A549 (cell line): ENCODE measurements at regions not wholly inside any gene's neighbourhood (a gene's known extent, or its start where the extent isn't known, plus 50 kb on each side); places are given as distances from the start of the nearest gene placed in this dataset.

ENCODE experiments used
- ATAC-seq, 2 experiments: fragments of 200-7000 bp in 1 of 2; fragments of >200 bp in 1 of 2; cut with Nextera tagmentation in 1 of 2; cut with Tn5 transposase in 1 of 2; 3 replicates each; pipeline versions ENCODE4 v1.8.0 to v1.9.1; 2018 to 2020; ENCODE audit warnings: mild to moderate bottlenecking in 1 of 2, moderate library complexity in 1 of 2
- CTCF ChIA-PET: fragments of 300-600 bp; sonication (Branson Sonifier 250); formaldehyde crosslinking; extraction: SDS; loops from one replicate; lab custom pipeline; 2021; ENCODE audit warnings: antibody characterized with exemption, inconsistent platforms; lab: Yijun Ruan, JAX
- POLR2A ChIA-PET: fragments of 350-600 bp; formaldehyde crosslinking; extraction: SDS; loops from one replicate; lab custom pipeline; 2021; ENCODE audit warnings: antibody characterized with exemption, inconsistent platforms; lab: Yijun Ruan, JAX
- DNase-seq, 2 experiments: peaks; one replicate each; pipeline versions ENCODE4 v3.0.0 to v3.0.0-alpha.2; 2011 to 2016; ENCODE audit warnings: low read depth in 1 of 2, low spot score in 1 of 2
- FAIRE-seq: peaks from 2 replicates; lab custom pipeline; 2011; peaks lifted over from hg19 to GRCh38; lab: Jason Lieb, UNC
- H3K27ac ChIP-seq, 2 experiments: fragments of >200 bp; sonication (Bioruptor Twin); formaldehyde crosslinking; 3 replicates each; pipeline ENCODE4 v1.5.1; 2016 to 2017
- H3K4me1 ChIP-seq: fragments of >200 bp; sonication (Bioruptor Twin); formaldehyde crosslinking; 3 replicates; pipeline ENCODE4 v1.6.1; 2016
- H3K4me2 ChIP-seq: fragments of >200 bp; sonication (Bioruptor Twin); formaldehyde crosslinking; 3 replicates; pipeline ENCODE4 v1.6.1; 2016
- H3K4me3 ChIP-seq: fragments of >200 bp; sonication (Bioruptor Twin); formaldehyde crosslinking; 3 replicates; pipeline ENCODE4 v1.5.1; 2016
- H3K9me3 ChIP-seq: fragments of >200 bp; sonication (Bioruptor Twin); formaldehyde crosslinking; 3 replicates; pipeline ENCODE4 v1.6.1; 2016
- CBX2 ChIP-seq: fragments of 200-600 bp; sonication (generic); IDR thresholded peaks from 2 replicates; pipeline ENCODE4 v1.6.1; 2016; ENCODE audit warnings: low read depth, mild to moderate bottlenecking, borderline replicate concordance
- CEBPB ChIP-seq, 2 experiments: fragments of >200 bp in 1 of 2; sonication (Bioruptor Twin) in 1 of 2; formaldehyde crosslinking in 1 of 2; IDR thresholded peaks; 2 replicates each; pipeline ENCODE4 v1.6.1; 2012 to 2016
- EHF ChIP-seq: fragments of 250-450 bp; sonication (Bioruptor Pico); IDR thresholded peaks from 2 replicates; pipeline ENCODE4 v1.5.0; 2020; ENCODE audit warnings: mild to moderate bottlenecking
- EP300 ChIP-seq, 2 experiments: fragments of >200 bp; sonication (Bioruptor Twin); formaldehyde crosslinking; IDR thresholded peaks; 2 replicates in 1 of 2; 3 replicates in 1 of 2; pipeline ENCODE4 v1.6.1; 2016 to 2017
- FOSB ChIP-seq: fragments of 250-450 bp; sonication (Bioruptor Pico); IDR thresholded peaks from 2 replicates; pipeline ENCODE4 v1.5.0; 2020; ENCODE audit warnings: mild to moderate bottlenecking, moderate library complexity
- FOSL2 ChIP-seq, 2 experiments: fragments of 450-650 bp in 1 of 2; fragments of >200 bp in 1 of 2; sonication (Bioruptor Twin) in 1 of 2; formaldehyde crosslinking; IDR thresholded peaks; 2 replicates each; pipeline versions ENCODE4 v1.5.0 to v1.6.1; 2016 to 2020; ENCODE audit warnings: mild to moderate bottlenecking in 1 of 2, moderate library complexity in 1 of 2
- FOXS1 ChIP-seq: fragments of 250-450 bp; sonication (Bioruptor Pico); IDR thresholded peaks from 2 replicates; pipeline ENCODE4 v1.5.0; 2020; ENCODE audit warnings: mild to moderate bottlenecking, moderate library complexity
- HDAC2 ChIP-seq: fragments of 200-600 bp; sonication (generic); IDR thresholded peaks from 2 replicates; pipeline ENCODE4 v1.6.1; 2016
- HEYL ChIP-seq: fragments of 250-450 bp; sonication (Bioruptor Pico); IDR thresholded peaks from 2 replicates; pipeline ENCODE4 v1.8.0; 2021; ENCODE audit warnings: mild to moderate bottlenecking, moderate library complexity
- HOXB5 ChIP-seq: fragments of 250-450 bp; sonication (Bioruptor Pico); IDR thresholded peaks from 2 replicates; pipeline ENCODE4 v1.5.0; 2020; ENCODE audit warnings: mild to moderate bottlenecking, moderate library complexity
- JUN ChIP-seq, 2 experiments: fragments of >200 bp; sonication (Bioruptor Twin); formaldehyde crosslinking; IDR thresholded peaks; 2 replicates in 1 of 2; 3 replicates in 1 of 2; pipeline ENCODE4 v1.6.1; 2016 to 2017
- MAFK ChIP-seq: fragments of 450-650 bp; IDR thresholded peaks from 2 replicates; pipeline ENCODE4 v1.6.1; 2014; ENCODE audit not compliant: partially characterized antibody
- MAZ ChIP-seq: fragments of 150-350 bp; IDR thresholded peaks from 2 replicates; pipeline ENCODE4 v1.6.1; 2014; ENCODE audit warnings: antibody characterized with exemption, low read depth, low read length, borderline replicate concordance
- MYC ChIP-seq: IDR thresholded peaks from 2 replicates; pipeline ENCODE4 v1.6.1; 2012; ENCODE audit warnings: mild to moderate bottlenecking, inconsistent platforms, low read length, improper control_type of control experiment, borderline replicate concordance
- NFE2L2 ChIP-seq: fragments of 150-350 bp; conservative IDR thresholded peaks from 2 replicates; pipeline ENCODE4 v1.6.1; 2014; ENCODE audit warnings: low read length
- NPAS2 ChIP-seq: fragments of 250-450 bp; sonication (Bioruptor Pico); IDR thresholded peaks from 2 replicates; pipeline ENCODE4 v1.8.0; 2022; ENCODE audit warnings: mild to moderate bottlenecking, moderate library complexity, borderline replicate concordance
- POLR2A ChIP-seq: IDR thresholded peaks from 2 replicates; pipeline ENCODE4 v1.6.1; 2012; ENCODE audit warnings: mild to moderate bottlenecking, low read length
- RCOR1 ChIP-seq: fragments of 150-350 bp; IDR thresholded peaks from 2 replicates; pipeline ENCODE4 v1.6.1; 2014; ENCODE audit warnings: antibody characterized with exemption, low read length, low read depth
- RFX5 ChIP-seq: fragments of 450-650 bp; IDR thresholded peaks from 2 replicates; pipeline ENCODE4 v1.7.1; 2014; ENCODE audit warnings: antibody characterized with exemption, mild to moderate bottlenecking, moderate library complexity
- RNF2 ChIP-seq: fragments of 200-600 bp; sonication (generic); IDR thresholded peaks from 2 replicates; pipeline ENCODE4 v1.6.1; 2016; ENCODE audit warnings: low read depth, mild to moderate bottlenecking, antibody characterized with exemption, moderate library complexity, borderline replicate concordance
- SMC3 ChIP-seq: fragments of >200 bp; sonication (Bioruptor Twin); formaldehyde crosslinking; IDR thresholded peaks from 3 replicates; pipeline ENCODE4 v1.6.1; 2018; ENCODE audit warnings: inconsistent platforms
- TP53 ChIP-seq: fragments of 250-450 bp; sonication (Bioruptor Pico); IDR thresholded peaks from 2 replicates; pipeline ENCODE4 v1.5.0; 2021; ENCODE audit warnings: mild to moderate bottlenecking, moderate library complexity
- ZC3H11A ChIP-seq: fragments of 450-650 bp; IDR thresholded peaks from 2 replicates; pipeline ENCODE4 v1.6.1; 2014; ENCODE audit warnings: antibody characterized with exemption, mild to moderate bottlenecking
- ZFP36 ChIP-seq: fragments of 450-650 bp; IDR thresholded peaks from 2 replicates; pipeline ENCODE4 v1.6.1; 2014; ENCODE audit warnings: borderline replicate concordance; ENCODE audit not compliant: partially characterized antibody
- ZNF302 ChIP-seq: fragments of 250-450 bp; sonication (Bioruptor Pico); IDR thresholded peaks from 2 replicates; pipeline ENCODE4 v1.9.0; 2021; ENCODE audit warnings: inconsistent platforms, mild to moderate bottlenecking, moderate library complexity
- ZSCAN20 ChIP-seq: fragments of 250-450 bp; sonication (Bioruptor Pico); IDR thresholded peaks from 2 replicates; pipeline ENCODE4 v1.8.0; 2022; ENCODE audit warnings: mild to moderate bottlenecking, moderate library complexity
- WGBS: methylation state at CpG from one replicate; pipeline ENCODE4 v1.1.6; 2017; ENCODE audit errors: missing lambda C conversion rate; 5-methylcytosine and 5-hydroxymethylcytosine counted together
- TF ChIP-seq, protein P1 (sequence below): fragments of >200 bp; sonication (Bioruptor Twin); formaldehyde crosslinking; IDR thresholded peaks from 2 replicates; pipeline ENCODE4 v1.6.1; 2016
- TF ChIP-seq, protein P2 (sequence below): IDR thresholded peaks from 2 replicates; pipeline ENCODE4 v1.6.1; 2012; ENCODE audit warnings: low read depth, borderline replicate concordance
- TF ChIP-seq, protein P3 (sequence below): IDR thresholded peaks from 2 replicates; pipeline ENCODE4 v1.6.1; 2012
- TF ChIP-seq, protein P4 (sequence below): fragments of 450-650 bp; IDR thresholded peaks from 2 replicates; pipeline ENCODE4 v1.6.1; 2014; ENCODE audit warnings: antibody characterized with exemption
- TF ChIP-seq, protein P5 (sequence below): IDR thresholded peaks from 2 replicates; pipeline ENCODE4 v1.6.1; 2012
- TF ChIP-seq, protein P6 (sequence below): fragments of 250-450 bp; sonication (Bioruptor Pico); IDR thresholded peaks from 2 replicates; pipeline ENCODE4 v1.5.0; 2021; ENCODE audit warnings: mild to moderate bottlenecking, moderate library complexity, borderline replicate concordance

DNA sequence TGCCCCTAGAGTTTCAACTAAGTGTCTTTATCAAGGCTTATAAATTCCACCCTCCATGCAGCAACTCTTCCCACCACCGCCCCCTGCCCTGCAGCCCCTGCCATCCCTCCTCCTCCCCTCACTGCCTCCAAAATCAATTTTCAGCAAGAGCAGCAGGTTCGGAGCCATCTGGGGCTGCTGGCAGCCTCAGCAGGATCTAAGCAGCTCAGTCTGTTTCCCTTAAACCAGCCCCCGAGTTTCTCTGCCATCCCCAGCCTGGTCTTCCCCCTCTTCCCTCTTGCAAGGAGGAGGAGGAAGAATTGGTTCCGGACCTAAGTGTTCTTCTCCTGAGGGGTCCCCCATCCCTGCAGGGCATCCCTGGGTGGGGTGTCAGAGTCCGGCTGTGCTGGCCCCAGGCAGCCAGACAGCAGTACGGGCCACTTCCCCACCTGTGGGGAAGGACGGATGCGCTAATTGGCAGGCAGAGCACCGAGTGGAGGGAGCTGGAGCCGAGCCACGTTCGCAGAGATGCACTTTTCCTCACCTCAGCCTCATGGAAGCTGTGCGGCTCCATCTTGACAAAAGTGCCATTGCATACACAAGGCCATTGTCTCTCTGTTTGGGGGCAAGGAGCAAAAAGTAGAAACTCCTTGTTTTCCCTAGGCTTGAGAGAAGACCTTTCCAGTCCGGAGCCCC, 189.3 kb downstream of the KCNA5 start:
- Histone ChIP-seq H3K27ac (no peak overlapping the region), H3K4me3 (no peak overlapping the region), H3K9me3 (no peaks in the 10 kb centered on the region), H3K4me2 (no peak overlapping the region), H3K4me1 (no peaks in the 10 kb centered on the region)
- ChIA-PET CTCF (no interaction called here), POLR2A (no interaction called here)
- TF ChIP-seq RNF2, result no peak
- no peak for TF ChIP-seq ZFP36
- TF ChIP-seq POLR2A, result no peak
- 18% methylated on average over 13 of the region's 14 CpGs for WGBS
- ATAC-seq (no peak), DNase-seq (no peak), FAIRE-seq (no peak)

DNA sequence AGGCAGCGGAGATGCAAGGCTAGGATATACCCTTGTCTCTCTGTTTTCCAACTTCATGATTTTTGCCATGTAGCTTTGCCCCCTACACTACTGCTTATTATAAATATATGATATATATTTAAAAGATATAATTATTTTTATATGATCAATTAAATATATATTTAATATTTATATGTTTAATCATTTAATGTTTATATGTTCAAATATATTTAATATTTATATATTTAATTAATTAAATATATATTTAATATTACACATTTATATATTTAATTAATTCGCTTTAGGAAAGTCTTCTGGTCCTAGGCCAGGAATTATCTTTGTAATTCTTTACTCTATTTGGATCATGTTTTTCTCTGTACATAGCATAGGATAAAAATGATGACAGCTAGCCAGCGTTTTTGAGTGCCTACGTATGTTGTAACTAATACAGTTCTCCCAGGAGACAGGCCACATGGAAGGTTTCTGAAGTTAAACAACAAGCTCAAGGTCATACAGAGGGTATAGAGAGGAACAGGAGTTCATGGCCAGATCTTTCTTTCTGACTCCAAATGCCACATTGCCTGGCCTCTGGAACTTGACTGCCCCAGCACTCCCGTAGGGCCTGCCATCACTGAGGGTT, 192.5 kb downstream of the KCNA5 start:
- Histone ChIP-seq H3K9me3 (no peaks in the 10 kb centered on the region), H3K27ac (no peak overlapping the region), H3K4me2 (no peak overlapping the region), H3K4me3 (no peak overlapping the region), H3K4me1 (no peaks in the 10 kb centered on the region)
- no peak for DNase-seq
- ChIA-PET CTCF (no interaction called here), POLR2A (no interaction called here)
- WGBS, result 29% methylated on average over 5 of the region's 5 CpGs
- TF ChIP-seq, protein P1, sequence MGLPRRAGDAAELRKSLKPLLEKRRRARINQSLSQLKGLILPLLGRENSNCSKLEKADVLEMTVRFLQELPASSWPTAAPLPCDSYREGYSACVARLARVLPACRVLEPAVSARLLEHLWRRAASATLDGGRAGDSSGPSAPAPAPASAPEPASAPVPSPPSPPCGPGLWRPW, result no peak
- no peak for TF ChIP-seq TP53 (CRISPR knock-in tag)
- no peak for TF ChIP-seq CEBPB (IDR thresholded peaks at IDR 0.05)
- no peak for TF ChIP-seq ZC3H11A
- no peak for TF ChIP-seq RFX5
- no peak for TF ChIP-seq EP300 (IDR thresholded peaks at IDR 0.05)
- TF ChIP-seq HEYL (CRISPR knock-in tag), result no peak
- TF ChIP-seq JUN (IDR thresholded peaks at IDR 0.05), result no peak
- TF ChIP-seq, protein P2, sequence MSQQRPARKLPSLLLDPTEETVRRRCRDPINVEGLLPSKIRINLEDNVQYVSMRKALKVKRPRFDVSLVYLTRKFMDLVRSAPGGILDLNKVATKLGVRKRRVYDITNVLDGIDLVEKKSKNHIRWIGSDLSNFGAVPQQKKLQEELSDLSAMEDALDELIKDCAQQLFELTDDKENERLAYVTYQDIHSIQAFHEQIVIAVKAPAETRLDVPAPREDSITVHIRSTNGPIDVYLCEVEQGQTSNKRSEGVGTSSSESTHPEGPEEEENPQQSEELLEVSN, result no peak
- TF ChIP-seq FOSB (CRISPR knock-in tag), result no peak
- no peak for TF ChIP-seq HDAC2
- TF ChIP-seq, protein P3, sequence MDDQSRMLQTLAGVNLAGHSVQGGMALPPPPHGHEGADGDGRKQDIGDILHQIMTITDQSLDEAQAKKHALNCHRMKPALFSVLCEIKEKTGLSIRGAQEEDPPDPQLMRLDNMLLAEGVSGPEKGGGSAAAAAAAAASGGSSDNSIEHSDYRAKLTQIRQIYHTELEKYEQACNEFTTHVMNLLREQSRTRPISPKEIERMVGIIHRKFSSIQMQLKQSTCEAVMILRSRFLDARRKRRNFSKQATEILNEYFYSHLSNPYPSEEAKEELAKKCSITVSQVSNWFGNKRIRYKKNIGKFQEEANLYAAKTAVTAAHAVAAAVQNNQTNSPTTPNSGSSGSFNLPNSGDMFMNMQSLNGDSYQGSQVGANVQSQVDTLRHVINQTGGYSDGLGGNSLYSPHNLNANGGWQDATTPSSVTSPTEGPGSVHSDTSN, result no peak
- no peak for TF ChIP-seq HOXB5 (CRISPR knock-in tag)
- TF ChIP-seq ZNF302 (CRISPR knock-in tag), result no peak
- TF ChIP-seq NPAS2, result no peak
- no peak for TF ChIP-seq RNF2
- TF ChIP-seq, protein P4, sequence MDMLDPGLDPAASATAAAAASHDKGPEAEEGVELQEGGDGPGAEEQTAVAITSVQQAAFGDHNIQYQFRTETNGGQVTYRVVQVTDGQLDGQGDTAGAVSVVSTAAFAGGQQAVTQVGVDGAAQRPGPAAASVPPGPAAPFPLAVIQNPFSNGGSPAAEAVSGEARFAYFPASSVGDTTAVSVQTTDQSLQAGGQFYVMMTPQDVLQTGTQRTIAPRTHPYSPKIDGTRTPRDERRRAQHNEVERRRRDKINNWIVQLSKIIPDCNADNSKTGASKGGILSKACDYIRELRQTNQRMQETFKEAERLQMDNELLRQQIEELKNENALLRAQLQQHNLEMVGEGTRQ, result no peak
- TF ChIP-seq FOSL2 (IDR thresholded peaks at IDR 0.05), result no peak
- TF ChIP-seq FOSL2 (CRISPR knock-in tag; IDR thresholded peaks at IDR 0.05), result no peak
- TF ChIP-seq FOXS1, result no peak
- FAIRE-seq, result no peak
- ATAC-seq, result no peak

DNA sequence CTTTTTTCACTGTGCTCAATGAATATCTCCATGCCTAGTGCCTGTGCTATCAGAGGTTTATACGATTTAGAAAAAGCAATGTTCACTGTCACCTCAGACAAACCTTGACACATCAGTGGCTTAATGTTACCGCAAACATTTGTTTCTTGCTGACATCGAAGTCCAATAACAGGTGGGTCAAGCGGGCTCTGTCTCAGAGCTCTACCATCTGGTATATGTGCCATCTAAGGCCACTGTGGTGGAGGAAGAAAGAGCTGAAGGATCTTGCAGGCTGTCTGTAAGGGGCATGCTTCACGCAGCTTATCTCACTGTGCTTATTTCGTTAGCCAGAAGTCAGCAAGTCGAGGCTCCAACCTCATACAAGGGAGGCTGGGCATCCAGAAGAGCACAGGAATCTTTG, 189.5 kb upstream of the NTF3 start:
- no peak for DNase-seq
- no peak overlapping the region for H3K4me3 ChIP-seq
- ChIA-PET CTCF (no interaction called here), POLR2A (no interaction called here)
- 18% methylated on average over 7 of the region's 7 CpGs for WGBS
- no peak for ATAC-seq
- H3K4me1 ChIP-seq, result no peaks in the 10 kb centered on the region
- FAIRE-seq, result no peak
- no peak overlapping the region for H3K27ac ChIP-seq
- H3K9me3 ChIP-seq, result no peaks in the 10 kb centered on the region
- H3K4me2 ChIP-seq, result no peak overlapping the region
- TF ChIP-seq ZC3H11A, result no peak
- TF ChIP-seq HEYL (CRISPR knock-in tag), result no peak
- no peak for TF ChIP-seq MAZ
- no peak for TF ChIP-seq MYC
- no peak for TF ChIP-seq NFE2L2
- TF ChIP-seq, protein P5, sequence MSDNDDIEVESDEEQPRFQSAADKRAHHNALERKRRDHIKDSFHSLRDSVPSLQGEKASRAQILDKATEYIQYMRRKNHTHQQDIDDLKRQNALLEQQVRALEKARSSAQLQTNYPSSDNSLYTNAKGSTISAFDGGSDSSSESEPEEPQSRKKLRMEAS, result no peak
- TF ChIP-seq MAFK, result no peak
- no peak for TF ChIP-seq FOXS1
- TF ChIP-seq ZSCAN20, result no peak
- no peak for TF ChIP-seq EP300 (IDR thresholded peaks at IDR 0.05)
- TF ChIP-seq EHF (CRISPR knock-in tag), result no peak
- TF ChIP-seq HDAC2, result no peak
- TF ChIP-seq SMC3, result no peak
- TF ChIP-seq RCOR1, result no peak
- no peak for TF ChIP-seq CBX2
- TF ChIP-seq, protein P6, sequence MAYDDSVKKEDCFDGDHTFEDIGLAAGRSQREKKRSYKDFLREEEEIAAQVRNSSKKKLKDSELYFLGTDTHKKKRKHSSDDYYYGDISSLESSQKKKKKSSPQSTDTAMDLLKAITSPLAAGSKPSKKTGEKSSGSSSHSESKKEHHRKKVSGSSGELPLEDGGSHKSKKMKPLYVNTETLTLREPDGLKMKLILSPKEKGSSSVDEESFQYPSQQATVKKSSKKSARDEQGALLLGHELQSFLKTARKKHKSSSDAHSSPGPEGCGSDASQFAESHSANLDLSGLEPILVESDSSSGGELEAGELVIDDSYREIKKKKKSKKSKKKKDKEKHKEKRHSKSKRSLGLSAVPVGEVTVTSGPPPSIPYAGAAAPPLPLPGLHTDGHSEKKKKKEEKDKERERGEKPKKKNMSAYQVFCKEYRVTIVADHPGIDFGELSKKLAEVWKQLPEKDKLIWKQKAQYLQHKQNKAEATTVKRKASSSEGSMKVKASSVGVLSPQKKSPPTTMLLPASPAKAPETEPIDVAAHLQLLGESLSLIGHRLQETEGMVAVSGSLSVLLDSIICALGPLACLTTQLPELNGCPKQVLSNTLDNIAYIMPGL, result no peak
- no peak for TF ChIP-seq POLR2A
